Trophoblast cell (in vitro differentiated cells and primary cell): ENCODE measurements at regions not wholly inside any gene's neighbourhood (a gene's known extent, or its start where the extent isn't known, plus 50 kb on each side); places are given as distances from the start of the nearest gene placed in this dataset.

Source experiments
- DNase-seq, 2 donors: peaks; one replicate each; pipeline ENCODE4 v3.0.0-alpha.2; 2016
- H2AFZ ChIP-seq: 2 replicates; pipeline ENCODE4 v1.6.1; 2013; ENCODE audit warnings: low read length, moderate library complexity, mild to moderate bottlenecking; ENCODE audit not compliant: insufficient read depth, poor library complexity
- H2AK5ac ChIP-seq: 2 replicates; pipeline ENCODE4 v1.6.1; 2013; ENCODE audit warnings: mild to moderate bottlenecking, low read length
- H2BK120ac ChIP-seq: 2 replicates; pipeline ENCODE4 v1.6.1; 2013; ENCODE audit warnings: low read length, mild to moderate bottlenecking, moderate library complexity; ENCODE audit not compliant: insufficient read depth, poor library complexity
- H2BK12ac ChIP-seq: 2 replicates; pipeline ENCODE4 v1.6.1; 2013; ENCODE audit warnings: mild to moderate bottlenecking, low read length, moderate library complexity
- H2BK5ac ChIP-seq: 2 replicates; pipeline ENCODE4 v1.6.1; 2013; ENCODE audit warnings: low read length, low read depth, moderate library complexity, mild to moderate bottlenecking; ENCODE audit not compliant: poor library complexity
- H3K14ac ChIP-seq: 2 replicates; pipeline ENCODE4 v1.6.1; 2013; ENCODE audit warnings: mild to moderate bottlenecking, low read length
- H3K18ac ChIP-seq: 2 replicates; pipeline ENCODE4 v1.6.1; 2013; ENCODE audit warnings: mild to moderate bottlenecking, low read length
- H3K23ac ChIP-seq: 2 replicates; pipeline ENCODE4 v1.6.1; 2013; ENCODE audit warnings: low read length
- H3K27ac ChIP-seq: 2 replicates; pipeline ENCODE4 v1.5.1; 2013; ENCODE audit warnings: low read depth, mild to moderate bottlenecking, inconsistent platforms, low read length, moderate library complexity
- H3K27me3 ChIP-seq: 2 replicates; pipeline ENCODE4 v1.6.1; 2013; ENCODE audit warnings: inconsistent platforms, mild to moderate bottlenecking, low read length, moderate library complexity; ENCODE audit not compliant: insufficient read depth
- H3K36me3 ChIP-seq, 2 experiments: 1 replicate in 1 of 2; 2 replicates in 1 of 2; pipeline ENCODE4 v1.6.1; 2013; ENCODE audit warnings: low read length in 2 of 2, mild to moderate bottlenecking in 2 of 2, moderate library complexity in 1 of 2; ENCODE audit not compliant: insufficient read depth in 2 of 2, control insufficient read depth in 1 of 2
- H3K4ac ChIP-seq: 2 replicates; pipeline ENCODE4 v1.6.1; 2013; ENCODE audit warnings: low read depth, mild to moderate bottlenecking, low read length, moderate library complexity
- H3K4me1 ChIP-seq, 2 experiments: 1 replicate in 1 of 2; 2 replicates in 1 of 2; pipeline ENCODE4 v1.6.1; 2013; ENCODE audit warnings: low read length in 2 of 2, mild to moderate bottlenecking in 2 of 2, moderate library complexity in 1 of 2; ENCODE audit not compliant: insufficient read depth in 2 of 2, control insufficient read depth in 1 of 2
- H3K4me2 ChIP-seq: 2 replicates; pipeline ENCODE4 v1.6.1; 2013; ENCODE audit warnings: inconsistent platforms, mild to moderate bottlenecking, low read length, moderate library complexity
- H3K4me3 ChIP-seq: 2 replicates; pipeline ENCODE4 v1.5.1; 2013; ENCODE audit warnings: mild to moderate bottlenecking, low read depth, low read length, inconsistent platforms
- H3K79me1 ChIP-seq: one replicate; pipeline ENCODE4 v1.6.1; 2013; ENCODE audit warnings: low read length
- H3K79me2 ChIP-seq: 2 replicates; pipeline ENCODE4 v1.6.1; 2013; ENCODE audit warnings: low read length, mild to moderate bottlenecking; ENCODE audit not compliant: control insufficient read depth, insufficient read depth, poor library complexity
- H3K9ac ChIP-seq: 2 replicates; pipeline ENCODE4 v1.6.1; 2013; ENCODE audit warnings: mild to moderate bottlenecking, low read length
- H3K9me3 ChIP-seq: 2 replicates; pipeline ENCODE4 v1.6.1; 2013; ENCODE audit warnings: low read depth, mild to moderate bottlenecking, control low read depth, inconsistent platforms, low read length; ENCODE audit not compliant: insufficient read depth
- H4K12ac ChIP-seq: 2 replicates; pipeline ENCODE4 v1.6.1; 2013; ENCODE audit warnings: low read depth, mild to moderate bottlenecking, low read length, moderate library complexity
- H4K8ac ChIP-seq: 2 replicates; pipeline ENCODE4 v1.6.1; 2013; ENCODE audit warnings: low read depth, mild to moderate bottlenecking, low read length, moderate library complexity
- H4K91ac ChIP-seq: one replicate; pipeline ENCODE4 v1.6.1; 2013; ENCODE audit warnings: low read depth, mild to moderate bottlenecking, low read length, moderate library complexity
- WGBS: extraction: QIAGEN DNeasy Blood & Tissue Kit; methylation state at CpG from one replicate; pipeline ENCODE4 v1.1.7; 2013; ENCODE audit warnings: missing lambda C conversion rate; ENCODE audit not compliant: insufficient read length, insufficient coverage; ENCODE audit errors: extremely low coverage; 5-methylcytosine and 5-hydroxymethylcytosine counted together

DNA sequence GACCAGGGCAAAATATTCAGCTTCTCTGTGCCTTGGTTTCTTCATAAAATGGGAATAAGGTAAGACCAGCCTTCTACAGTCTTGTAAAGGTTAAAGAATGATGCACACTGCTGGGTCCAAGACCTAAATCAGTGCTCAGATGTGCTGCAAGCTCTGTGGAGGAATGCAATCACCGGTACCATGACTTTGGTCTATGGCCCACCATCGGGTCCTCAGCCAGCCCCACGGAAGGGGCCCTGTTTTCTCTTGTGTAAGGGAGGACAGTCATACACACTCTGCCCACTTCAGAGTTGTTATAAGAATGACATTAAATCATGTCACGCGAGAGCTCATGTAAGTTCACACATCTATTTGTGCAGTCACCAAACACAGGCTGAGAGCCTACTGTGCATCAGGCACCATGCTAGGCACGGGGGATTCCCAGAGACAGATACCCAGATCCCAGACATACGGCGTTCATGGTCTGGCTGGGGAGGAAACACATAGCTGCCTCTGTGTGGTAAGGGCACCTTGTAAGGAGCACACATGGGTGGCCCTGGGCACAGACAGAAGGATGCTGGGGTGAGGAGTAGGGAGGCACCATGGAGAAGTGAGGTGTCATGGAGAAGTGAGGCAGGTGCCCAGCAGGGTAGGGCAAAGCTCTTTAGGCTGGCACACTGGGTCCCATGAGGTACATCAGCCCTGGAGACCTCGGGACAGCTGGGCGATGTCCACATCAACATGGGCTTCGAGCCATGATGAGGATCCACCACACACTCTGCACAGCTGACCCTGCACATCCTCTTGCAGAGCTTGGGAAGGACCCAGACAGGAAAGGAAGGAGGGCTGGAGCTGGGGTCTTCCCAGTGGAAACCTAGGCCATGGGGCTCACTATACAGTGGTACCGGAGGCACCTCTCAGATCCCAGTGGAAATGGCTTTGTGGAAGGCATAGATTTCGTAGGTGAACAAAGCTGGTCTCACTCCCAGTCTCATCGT, 190.4 kb upstream of the DIO3 start:
- peak overlapping the region; percentile 38 for H3K18ac ChIP-seq
- peak overlapping the region; percentile 59 for H4K8ac ChIP-seq
- H3K4me2 ChIP-seq = peak overlapping the region; percentile 31
- H3K4me1 ChIP-seq = peaks cover 30% of the 10 kb centered on the region in 2 experiments
- H3K9ac ChIP-seq = no peak overlapping the region
- H3K79me1 ChIP-seq = peaks cover 37% of the 10 kb centered on the region
- H3K36me3 ChIP-seq = no peaks in the 10 kb centered on the region
- H3K27ac ChIP-seq = peak overlapping the region; percentile 83
- peaks cover 6% of the 10 kb centered on the region for H3K9me3 ChIP-seq
- no peak for DNase-seq
- peak overlapping the region; percentile 92 for H2AK5ac ChIP-seq
- H3K4me3 ChIP-seq = no peak overlapping the region
- peak overlapping the region; percentile 80 for H2BK5ac ChIP-seq
- no peaks in the 10 kb centered on the region for H3K27me3 ChIP-seq
- no peak overlapping the region for H3K23ac ChIP-seq
- peak overlapping the region; percentile 92 for H4K91ac ChIP-seq
- no peak overlapping the region for H2AFZ ChIP-seq
- peak overlapping the region; percentile 39 for H4K12ac ChIP-seq
- WGBS = no CpG with 5 or more reads among the region's 14 CpGs
- peak overlapping the region; percentile 91 for H2BK12ac ChIP-seq
- H3K79me2 ChIP-seq = peaks cover 2% of the 10 kb centered on the region
- peak overlapping the region; percentile 73 for H2BK120ac ChIP-seq
- peak overlapping the region; percentile 75 for H3K14ac ChIP-seq
- H3K4ac ChIP-seq = peak overlapping the region; percentile 24

DNA sequence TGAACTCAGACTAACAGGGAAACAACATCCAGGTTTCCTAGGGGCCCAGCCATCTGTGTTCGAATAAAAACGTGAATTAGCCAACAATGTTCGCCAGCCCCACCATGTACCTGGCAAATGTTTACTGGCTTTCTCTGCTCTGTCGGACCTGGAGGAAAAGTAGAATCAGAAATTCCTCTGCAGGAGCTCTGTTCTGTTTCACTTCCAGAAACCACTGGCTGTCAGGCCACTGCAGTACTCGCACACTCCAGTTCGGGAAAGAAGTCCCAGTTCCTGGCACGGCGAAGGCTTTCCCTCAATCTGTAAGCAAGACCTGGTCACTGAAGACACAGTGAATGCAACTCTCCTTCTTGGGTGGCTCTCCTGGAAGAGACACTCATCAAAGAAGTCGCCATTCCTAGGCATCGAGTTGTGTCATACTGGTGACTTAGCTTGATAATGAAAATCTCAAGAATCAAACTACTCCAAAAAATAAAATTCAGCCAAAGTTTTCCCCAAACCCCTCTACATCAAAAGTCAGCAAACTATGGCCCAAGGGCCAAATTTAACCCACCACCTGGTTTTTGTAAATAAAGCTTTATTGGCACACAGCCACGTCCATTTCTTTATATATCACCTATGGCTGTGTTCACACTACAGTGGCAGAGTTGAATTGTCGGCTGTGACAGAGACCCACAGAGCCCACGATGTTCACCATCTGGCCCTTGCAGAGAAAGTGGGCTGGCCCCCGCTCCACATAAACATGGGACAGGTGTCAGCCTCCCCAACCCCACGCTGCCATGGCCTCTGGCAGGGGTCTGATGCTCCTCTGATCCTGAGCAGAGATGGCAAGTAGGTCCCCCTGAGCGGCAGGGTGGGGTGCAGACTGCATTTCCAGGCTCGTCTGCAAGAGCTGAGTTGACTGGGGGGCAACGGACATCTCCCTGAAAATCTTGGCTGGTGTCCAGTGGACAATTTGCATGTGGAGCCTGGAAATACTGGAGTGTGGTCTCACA, 189.2 kb upstream of the DIO3 start:
- Histone ChIP-seq H3K79me1 (peaks cover 37% of the 10 kb centered on the region), H3K4me2 (peak overlapping the region; percentile 3), H3K9me3 (peaks cover 6% of the 10 kb centered on the region), H4K12ac (no peak overlapping the region), H4K91ac (peak overlapping the region; percentile 87), H3K79me2 (peaks cover 2% of the 10 kb centered on the region), H2BK12ac (peak overlapping the region; percentile 83), H3K36me3 (no peaks in the 10 kb centered on the region), H2BK5ac (peak overlapping the region; percentile 19), H4K8ac (peak overlapping the region; percentile 63), H2AFZ (no peak overlapping the region), H3K23ac (no peak overlapping the region), H3K4me3 (no peak overlapping the region), H3K9ac (no peak overlapping the region), H2BK120ac (peak overlapping the region; percentile 78), H3K27me3 (no peaks in the 10 kb centered on the region), H2AK5ac (peak overlapping the region; percentile 84), H3K4me1 (peaks cover 30% of the 10 kb centered on the region in 2 experiments), H3K27ac (peak overlapping the region; percentile 83), H3K14ac (peak overlapping the region; percentile 49), H3K18ac (peak overlapping the region; percentile 73), H3K4ac (peak overlapping the region; percentile 11)
- no peak for DNase-seq
- WGBS = no CpG with 5 or more reads among the region's 18 CpGs

DNA sequence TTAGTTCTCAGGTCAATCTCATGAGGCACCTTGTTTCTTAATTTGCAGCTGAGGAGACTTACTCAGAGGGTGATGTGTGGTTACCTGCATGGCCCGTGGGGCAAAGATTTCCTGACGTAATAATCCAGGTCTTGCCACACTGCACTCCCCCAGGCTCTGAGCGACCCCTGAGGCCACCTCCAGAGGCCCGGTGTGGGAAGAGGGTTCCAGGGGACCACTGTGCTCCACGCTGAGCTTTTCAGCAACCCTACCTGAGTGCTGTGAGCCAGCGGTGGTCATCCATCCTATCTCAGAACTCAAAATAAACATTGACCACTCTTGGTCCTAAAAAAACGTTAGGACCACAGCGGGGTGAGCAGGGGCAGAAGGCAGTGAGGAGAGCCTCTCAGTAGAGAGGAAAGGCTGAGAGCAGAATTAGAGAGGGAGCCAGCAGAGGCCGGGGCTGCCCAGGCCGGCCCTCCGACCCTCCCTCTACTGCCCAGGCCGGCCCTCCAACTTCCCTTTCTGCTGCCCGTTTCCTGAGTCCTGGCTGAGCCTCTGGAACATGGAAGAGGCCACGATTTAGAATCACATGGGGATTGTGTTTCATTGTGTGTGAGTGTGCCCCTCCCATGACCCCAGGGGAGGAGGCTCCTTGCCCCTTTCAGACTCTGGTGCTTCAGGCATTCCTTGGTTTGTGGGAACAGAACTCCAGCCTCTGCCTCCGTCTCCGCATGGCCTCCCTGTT, 188.2 kb upstream of the DIO3 start:
- Histone ChIP-seq H3K9ac (no peak overlapping the region), H3K9me3 (peaks cover 6% of the 10 kb centered on the region), H4K91ac (peak overlapping the region; percentile 56), H3K79me1 (peaks cover 32% of the 10 kb centered on the region), H3K4ac (peak overlapping the region; percentile 28), H3K79me2 (peaks cover 2% of the 10 kb centered on the region), H3K4me1 (peaks cover 30% of the 10 kb centered on the region in 2 experiments), H3K27me3 (no peaks in the 10 kb centered on the region), H3K23ac (no peak overlapping the region), H3K27ac (no peak overlapping the region), H3K4me2 (no peak overlapping the region), H3K14ac (peak overlapping the region; percentile 29), H2BK120ac (peak overlapping the region; percentile 84), H4K12ac (no peak overlapping the region), H2AFZ (no peak overlapping the region), H2BK5ac (peak overlapping the region; percentile 65), H2AK5ac (peak overlapping the region; percentile 71), H3K36me3 (no peaks in the 10 kb centered on the region), H3K18ac (peak overlapping the region; percentile 7), H3K4me3 (no peak overlapping the region), H4K8ac (peak overlapping the region; percentile 17), H2BK12ac (peak overlapping the region; percentile 76)
- no peak for DNase-seq
- no CpG with 5 or more reads among the region's 16 CpGs for WGBS
